ENCODE measurements at regions not wholly inside any gene's neighbourhood (a gene's known extent, or its start where the extent isn't known, plus 50 kb on each side); places are given as distances from the start of the nearest gene placed in this dataset.

DNA sequence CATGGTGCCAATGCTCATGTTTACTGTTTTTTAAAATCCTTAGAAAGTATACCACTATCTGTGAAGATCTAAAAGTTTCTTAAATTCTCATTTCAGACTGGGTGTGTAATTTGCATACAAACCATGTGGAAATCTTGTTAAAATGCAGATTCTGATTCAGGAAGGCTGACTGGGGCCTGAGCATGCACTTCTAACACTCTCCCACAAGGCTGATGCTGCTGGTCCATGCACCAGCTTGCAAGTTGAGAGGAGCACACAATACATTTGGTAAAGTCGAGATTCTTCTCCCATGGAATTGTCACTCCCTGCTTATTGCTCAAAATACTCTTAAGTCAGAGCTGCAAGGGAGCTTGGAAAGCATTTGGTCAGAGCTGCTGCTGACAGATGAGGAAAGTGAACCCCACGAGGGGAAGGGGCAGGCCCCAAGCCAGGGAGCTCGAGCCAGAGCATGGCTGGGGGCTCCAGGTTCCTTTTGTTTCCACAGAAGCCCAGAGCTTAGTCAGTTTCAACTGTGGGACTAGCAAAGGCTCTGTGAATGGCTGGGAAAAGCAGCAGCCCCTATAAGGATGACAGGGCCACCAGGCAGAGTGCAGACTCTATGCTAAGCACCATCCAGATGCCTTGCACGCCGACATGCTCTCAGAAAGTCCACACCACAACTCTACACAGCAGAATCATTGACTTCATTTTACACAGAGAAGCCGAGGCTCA lies 93.5 kb upstream of the HAND1 start:
- ChIA-PET POLR2A (interaction anchor here (1.2 kb wide), 1 partner anchor 15 kb away, joined by 6 read pairs; no protein-coding TSS in a partner anchor), CTCF (ENCODE audit: unreplicated experiment) (no interaction called here)
- H3K9me3 ChIP-seq (ENCODE audit: low read length), result no peaks in the 10 kb centered on the region
- H3K79me2 ChIP-seq (ENCODE audit: insufficient read depth, low read depth, low read length), result no peaks in the 10 kb centered on the region
- intact Hi-C loops (cut with micrococcal nuclease; ENCODE audit: unreplicated experiment), result no loop called here
- no TSS peak for BruUV-seq (replicated peaks)
- TF ChIP-seq, protein P1, sequence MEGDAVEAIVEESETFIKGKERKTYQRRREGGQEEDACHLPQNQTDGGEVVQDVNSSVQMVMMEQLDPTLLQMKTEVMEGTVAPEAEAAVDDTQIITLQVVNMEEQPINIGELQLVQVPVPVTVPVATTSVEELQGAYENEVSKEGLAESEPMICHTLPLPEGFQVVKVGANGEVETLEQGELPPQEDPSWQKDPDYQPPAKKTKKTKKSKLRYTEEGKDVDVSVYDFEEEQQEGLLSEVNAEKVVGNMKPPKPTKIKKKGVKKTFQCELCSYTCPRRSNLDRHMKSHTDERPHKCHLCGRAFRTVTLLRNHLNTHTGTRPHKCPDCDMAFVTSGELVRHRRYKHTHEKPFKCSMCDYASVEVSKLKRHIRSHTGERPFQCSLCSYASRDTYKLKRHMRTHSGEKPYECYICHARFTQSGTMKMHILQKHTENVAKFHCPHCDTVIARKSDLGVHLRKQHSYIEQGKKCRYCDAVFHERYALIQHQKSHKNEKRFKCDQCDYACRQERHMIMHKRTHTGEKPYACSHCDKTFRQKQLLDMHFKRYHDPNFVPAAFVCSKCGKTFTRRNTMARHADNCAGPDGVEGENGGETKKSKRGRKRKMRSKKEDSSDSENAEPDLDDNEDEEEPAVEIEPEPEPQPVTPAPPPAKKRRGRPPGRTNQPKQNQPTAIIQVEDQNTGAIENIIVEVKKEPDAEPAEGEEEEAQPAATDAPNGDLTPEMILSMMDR (conservative IDR thresholded peaks at IDR 0.05; ENCODE audit: low read length), result no peak
- no peak for TF ChIP-seq EZH2phosphoT487 (IDR thresholded peaks at IDR 0.05; ENCODE audit: borderline replicate concordance, low read depth, low read length)
- H4K20me1 ChIP-seq (ENCODE audit: insufficient read depth, low read length), result no peaks in the 10 kb centered on the region
- peaks cover 14% of the 10 kb centered on the region for H3K4me1 ChIP-seq (ENCODE audit: insufficient read depth, low read length, poor library complexity, severe bottlenecking)
- no peaks in the 10 kb centered on the region for H3K36me3 ChIP-seq (ENCODE audit: insufficient read depth, low read length)
- no peak overlapping the region for H3K4me3 ChIP-seq (ENCODE audit: low read depth, low read length, poor library complexity, severe bottlenecking)
- no peak overlapping the region for H3K4me2 ChIP-seq (ENCODE audit: low read length)
- H3K27ac ChIP-seq (ENCODE audit: low read depth, low read length, poor library complexity, severe bottlenecking), result no peak overlapping the region
- H3K9me2 ChIP-seq (ENCODE audit: insufficient read depth, low read length), result no peaks in the 10 kb centered on the region
- H2AFZ ChIP-seq (ENCODE audit: low read length), result no peak overlapping the region
- DNase-seq (ENCODE audit: low spot score), result no peak

DNA sequence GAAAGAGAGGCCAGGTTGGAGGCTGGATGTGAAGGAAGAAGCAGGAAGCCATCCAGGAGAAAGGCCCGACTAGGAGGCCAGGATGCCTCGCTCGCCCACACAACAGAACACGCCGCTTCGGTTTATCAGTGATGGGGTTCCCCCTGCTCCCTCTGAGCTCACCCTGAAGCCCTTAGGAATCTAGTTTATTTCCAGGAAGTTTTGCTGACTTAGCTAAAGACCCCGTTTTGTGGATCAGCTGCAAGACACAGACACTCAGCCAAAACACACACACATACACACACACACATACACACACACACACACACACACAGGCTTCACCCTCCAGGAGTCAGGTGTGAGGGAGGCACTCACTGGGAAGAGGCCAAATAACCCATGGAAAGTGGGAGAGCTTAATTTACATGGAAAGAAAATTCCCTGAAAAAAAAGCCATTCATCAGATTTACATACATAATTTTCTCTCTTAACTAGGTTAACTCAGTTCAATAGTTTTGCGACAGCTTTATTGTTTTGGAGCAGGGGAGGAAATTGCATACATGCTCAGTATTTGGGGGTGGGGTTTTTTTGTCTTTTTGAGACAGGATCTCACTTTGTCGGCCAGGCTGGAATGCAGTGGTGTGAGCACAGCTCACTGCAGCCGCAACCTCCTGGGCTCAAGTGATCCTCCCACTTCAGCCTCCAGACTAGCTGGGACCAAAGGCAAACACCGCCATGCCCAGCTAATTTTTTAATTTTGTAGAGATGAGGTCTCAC lies 92.7 kb upstream of the HAND1 start:
- POLR2A ChIA-PET, result interaction anchor here (0.6 to 1.2 kb wide), 2 partner anchors 16 to 77 kb away, joined by 3 to 6 read pairs; no protein-coding TSS in a partner anchor
- peaks cover 7% of the 10 kb centered on the region for H3K4me1 ChIP-seq (ENCODE audit: insufficient read depth, low read length, poor library complexity, severe bottlenecking)
- H4K20me1 ChIP-seq (ENCODE audit: insufficient read depth, low read length), result no peaks in the 10 kb centered on the region
- BruUV-seq (replicated peaks), result no TSS peak
- no peak overlapping the region for H3K4me2 ChIP-seq (ENCODE audit: low read length)
- TF ChIP-seq, protein P1 (conservative IDR thresholded peaks at IDR 0.05; ENCODE audit: low read length), result no peak
- TF ChIP-seq EZH2phosphoT487 (IDR thresholded peaks at IDR 0.05; ENCODE audit: borderline replicate concordance, low read depth, low read length), result no peak
- no peaks in the 10 kb centered on the region for H3K36me3 ChIP-seq (ENCODE audit: insufficient read depth, low read length)
- CTCF ChIA-PET (ENCODE audit: unreplicated experiment), result no interaction called here
- H3K27ac ChIP-seq (ENCODE audit: low read depth, low read length, poor library complexity, severe bottlenecking), result no peak overlapping the region
- H3K79me2 ChIP-seq (ENCODE audit: insufficient read depth, low read depth, low read length), result no peaks in the 10 kb centered on the region
- H2AFZ ChIP-seq (ENCODE audit: low read length), result no peak overlapping the region
- intact Hi-C loops (cut with micrococcal nuclease; ENCODE audit: unreplicated experiment), result no loop called here
- DNase-seq (ENCODE audit: low spot score), result no peak
- no peak overlapping the region for H3K4me3 ChIP-seq (ENCODE audit: low read depth, low read length, poor library complexity, severe bottlenecking)
- no peaks in the 10 kb centered on the region for H3K9me3 ChIP-seq (ENCODE audit: low read length)
- no peaks in the 10 kb centered on the region for H3K9me2 ChIP-seq (ENCODE audit: insufficient read depth, low read length)

- POLR2A ChIA-PET, result no interaction called here
- Histone ChIP-seq H2AFZ (ENCODE audit: low read length) (no peak overlapping the region), H3K4me2 (ENCODE audit: low read length) (no peak overlapping the region), H3K9me2 (ENCODE audit: insufficient read depth, low read length) (no peaks in the 10 kb centered on the region), H3K79me2 (ENCODE audit: insufficient read depth, low read depth, low read length) (no peaks in the 10 kb centered on the region), H3K36me3 (ENCODE audit: insufficient read depth, low read length) (no peaks in the 10 kb centered on the region), H3K9me3 (ENCODE audit: low read length) (no peaks in the 10 kb centered on the region), H3K4me3 (ENCODE audit: low read depth, low read length, poor library complexity, severe bottlenecking) (no peak overlapping the region), H3K4me1 (ENCODE audit: insufficient read depth, low read length, poor library complexity, severe bottlenecking) (no peaks in the 10 kb centered on the region), H4K20me1 (ENCODE audit: insufficient read depth, low read length) (no peaks in the 10 kb centered on the region), H3K27ac (ENCODE audit: low read depth, low read length, poor library complexity, severe bottlenecking) (no peak overlapping the region)
- TF ChIP-seq EZH2phosphoT487 (IDR thresholded peaks at IDR 0.05; ENCODE audit: borderline replicate concordance, low read depth, low read length), result no peak
- no peak for DNase-seq (ENCODE audit: low spot score)
- CTCF ChIA-PET (ENCODE audit: unreplicated experiment), result no interaction called here
- no TSS peak for BruUV-seq (replicated peaks)
- intact Hi-C loops (cut with micrococcal nuclease; ENCODE audit: unreplicated experiment), result no loop called here
These were observed 90.6 kb upstream of the HAND1 start for GRCh38 chr5:154568589-154568988.

Measured in OCI-LY7 (cell line).